ENCODE measurements at regions not wholly inside any gene's neighbourhood (a gene's known extent, or its start where the extent isn't known, plus 50 kb on each side); places are given as distances from the start of the nearest gene placed in this dataset.

- no peak overlapping the region for H4K8ac ChIP-seq (ENCODE audit: low read depth, low read length)
- H3K14ac ChIP-seq (ENCODE audit: low read length): no peak overlapping the region
- H2BK5ac ChIP-seq (ENCODE audit: low read length): no peak overlapping the region
- no peaks in the 10 kb centered on the region for H3K27me3 ChIP-seq (ENCODE audit: control insufficient read depth in 3 of 3, insufficient read depth in 3 of 3, low read depth in 1 of 3, low read length in 3 of 3)
- no peak overlapping the region for H2AFZ ChIP-seq (ENCODE audit: low read length)
- no peak overlapping the region for H4K91ac ChIP-seq (ENCODE audit: low read depth, low read length, poor library complexity)
- no peak overlapping the region for H3K4me2 ChIP-seq (ENCODE audit: insufficient read depth, low read length, poor library complexity, severe bottlenecking)
- no peak overlapping the region for H3K9ac ChIP-seq (ENCODE audit: low read depth, low read length, poor library complexity)
- H2AK5ac ChIP-seq (ENCODE audit: low read depth, low read length): no peak overlapping the region
- H3K4ac ChIP-seq (ENCODE audit: low read length): no peak overlapping the region
- no CpG with 5 or more reads among the region's 4 CpGs for WGBS, 2 donors (ENCODE audit: extremely low coverage in 2 of 2, insufficient read length in 2 of 2, insufficient replicate concordance in 1 of 2)
- H3K9me3 ChIP-seq (replicated peaks in 1 of 2; ENCODE audit: control insufficient read depth in 2 of 2, insufficient read depth in 1 of 2, low read depth in 1 of 2, low read length in 2 of 2): no peaks in the 10 kb centered on the region
- H2BK120ac ChIP-seq (ENCODE audit: low read depth, low read length): no peak overlapping the region
- H2BK12ac ChIP-seq (ENCODE audit: low read length): no peak overlapping the region
- no peak for DNase-seq (ENCODE audit: low spot score)
- H3K79me1 ChIP-seq (ENCODE audit: low read depth, low read length): no peaks in the 10 kb centered on the region
- H3K36me3 ChIP-seq (replicated peaks in 1 of 2; ENCODE audit: control insufficient read depth in 2 of 2, insufficient read depth in 2 of 2, low read length in 2 of 2): no peaks in the 10 kb centered on the region
- H3K27ac ChIP-seq (replicated peaks; ENCODE audit: low read length): no peak overlapping the region
- no peak overlapping the region for H2BK15ac ChIP-seq (ENCODE audit: low read length)
- no peak overlapping the region for H3K23ac ChIP-seq (ENCODE audit: low read depth, low read length, poor library complexity)
- peaks cover 0 to 1% of the 10 kb centered on the region in 2 donors for H3K4me1 ChIP-seq (ENCODE audit: control insufficient read depth in 2 of 2, insufficient read depth in 1 of 2, low read depth in 1 of 2, low read length in 2 of 2)
- H3K18ac ChIP-seq (ENCODE audit: low read length): no peak overlapping the region
- H3K4me3 ChIP-seq (ENCODE audit: low read length in 2 of 2): no peak overlapping the region
These were observed 454.6 kb downstream of the TSN start for GRCh38 chr2:122210065-122210464.

GRCh38 chr2:122210898-122211856, 455.7 kb downstream of the TSN start:
- Histone ChIP-seq H3K4ac (ENCODE audit: low read length) (no peak overlapping the region), H3K27me3 (ENCODE audit: control insufficient read depth in 3 of 3, insufficient read depth in 3 of 3, low read depth in 1 of 3, low read length in 3 of 3) (no peaks in the 10 kb centered on the region), H3K79me1 (ENCODE audit: low read depth, low read length) (no peaks in the 10 kb centered on the region), H2BK12ac (ENCODE audit: low read length) (no peak overlapping the region), H3K4me1 (ENCODE audit: control insufficient read depth in 2 of 2, insufficient read depth in 1 of 2, low read depth in 1 of 2, low read length in 2 of 2) (peaks cover 0 to 1% of the 10 kb centered on the region in 2 donors), H3K18ac (ENCODE audit: low read length) (no peak overlapping the region), H2BK5ac (ENCODE audit: low read length) (no peak overlapping the region), H3K4me3 (ENCODE audit: low read length in 2 of 2) (no peak overlapping the region), H3K9me3 (replicated peaks in 1 of 2; ENCODE audit: control insufficient read depth in 2 of 2, insufficient read depth in 1 of 2, low read depth in 1 of 2, low read length in 2 of 2) (no peaks in the 10 kb centered on the region), H3K23ac (ENCODE audit: low read depth, low read length, poor library complexity) (no peak overlapping the region), H2BK15ac (ENCODE audit: low read length) (no peak overlapping the region), H2AK5ac (ENCODE audit: low read depth, low read length) (no peak overlapping the region), H2BK120ac (ENCODE audit: low read depth, low read length) (no peak overlapping the region), H3K14ac (ENCODE audit: low read length) (no peak overlapping the region), H2AFZ (ENCODE audit: low read length) (no peak overlapping the region), H4K91ac (ENCODE audit: low read depth, low read length, poor library complexity) (no peak overlapping the region), H4K8ac (ENCODE audit: low read depth, low read length) (no peak overlapping the region), H3K27ac (replicated peaks; ENCODE audit: low read length) (no peak overlapping the region), H3K9ac (ENCODE audit: low read depth, low read length, poor library complexity) (no peak overlapping the region), H3K36me3 (replicated peaks in 1 of 2; ENCODE audit: control insufficient read depth in 2 of 2, insufficient read depth in 2 of 2, low read length in 2 of 2) (no peaks in the 10 kb centered on the region), H3K4me2 (ENCODE audit: insufficient read depth, low read length, poor library complexity, severe bottlenecking) (no peak overlapping the region)
- WGBS, 2 donors (ENCODE audit: extremely low coverage in 2 of 2, insufficient read length in 2 of 2, insufficient replicate concordance in 1 of 2): no CpG with 5 or more reads among the region's 8 CpGs
- no peak for DNase-seq (ENCODE audit: low spot score)

DNA sequence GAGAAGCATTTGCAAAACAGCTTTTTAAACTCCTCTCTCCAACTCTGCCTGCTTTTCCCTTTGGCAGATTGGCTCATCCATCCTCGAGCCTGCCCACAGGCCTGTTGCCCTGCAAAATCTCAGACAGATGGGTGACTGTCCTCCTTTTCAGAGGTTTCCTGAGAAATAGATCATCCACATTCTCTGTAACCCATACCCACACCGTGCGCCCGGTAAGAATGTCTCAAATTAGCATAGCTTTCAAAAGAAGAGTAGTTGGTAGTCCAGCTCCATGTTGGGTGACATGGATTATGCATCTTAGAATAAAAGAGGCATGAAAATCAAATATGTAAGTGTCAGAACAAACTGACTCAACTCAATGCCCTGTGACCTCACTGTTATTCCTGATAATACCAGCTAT, 457.9 kb downstream of the TSN start:
- Histone ChIP-seq H3K23ac (ENCODE audit: low read depth, low read length, poor library complexity) (no peak overlapping the region), H3K18ac (ENCODE audit: low read length) (no peak overlapping the region), H3K4ac (ENCODE audit: low read length) (no peak overlapping the region), H2AK5ac (ENCODE audit: low read depth, low read length) (no peak overlapping the region), H3K9me3 (replicated peaks in 1 of 2; ENCODE audit: control insufficient read depth in 2 of 2, insufficient read depth in 1 of 2, low read depth in 1 of 2, low read length in 2 of 2) (no peaks in the 10 kb centered on the region), H2BK15ac (ENCODE audit: low read length) (no peak overlapping the region), H3K14ac (ENCODE audit: low read length) (no peak overlapping the region), H3K36me3 (replicated peaks in 1 of 2; ENCODE audit: control insufficient read depth in 2 of 2, insufficient read depth in 2 of 2, low read length in 2 of 2) (no peaks in the 10 kb centered on the region), H3K27me3 (ENCODE audit: control insufficient read depth in 3 of 3, insufficient read depth in 3 of 3, low read depth in 1 of 3, low read length in 3 of 3) (no peaks in the 10 kb centered on the region), H2BK12ac (ENCODE audit: low read length) (no peak overlapping the region), H3K4me3 (ENCODE audit: low read length in 2 of 2) (no peak overlapping the region), H4K8ac (ENCODE audit: low read depth, low read length) (no peak overlapping the region), H3K9ac (ENCODE audit: low read depth, low read length, poor library complexity) (no peak overlapping the region), H2BK5ac (ENCODE audit: low read length) (no peak overlapping the region), H3K27ac (replicated peaks; ENCODE audit: low read length) (no peak overlapping the region), H2BK120ac (ENCODE audit: low read depth, low read length) (no peak overlapping the region), H2AFZ (ENCODE audit: low read length) (no peak overlapping the region), H3K4me1 (ENCODE audit: control insufficient read depth in 2 of 2, insufficient read depth in 1 of 2, low read depth in 1 of 2, low read length in 2 of 2) (no peaks in the 10 kb centered on the region), H4K91ac (ENCODE audit: low read depth, low read length, poor library complexity) (no peak overlapping the region), H3K79me1 (ENCODE audit: low read depth, low read length) (no peaks in the 10 kb centered on the region), H3K4me2 (ENCODE audit: insufficient read depth, low read length, poor library complexity, severe bottlenecking) (no peak overlapping the region)
- no CpG with 5 or more reads among the region's 4 CpGs for WGBS, 2 donors (ENCODE audit: extremely low coverage in 2 of 2, insufficient read length in 2 of 2, insufficient replicate concordance in 1 of 2)
- DNase-seq (ENCODE audit: low spot score): no peak

GRCh38 chr2:122216071-122216470, 460.6 kb downstream of the TSN start:
- Histone ChIP-seq H3K14ac (ENCODE audit: low read length) (no peak overlapping the region), H3K4me3 (ENCODE audit: low read length in 2 of 2) (no peak overlapping the region), H2BK15ac (ENCODE audit: low read length) (no peak overlapping the region), H3K23ac (ENCODE audit: low read depth, low read length, poor library complexity) (no peak overlapping the region), H2AFZ (ENCODE audit: low read length) (no peak overlapping the region), H4K91ac (ENCODE audit: low read depth, low read length, poor library complexity) (no peak overlapping the region), H3K9ac (ENCODE audit: low read depth, low read length, poor library complexity) (no peak overlapping the region), H4K8ac (ENCODE audit: low read depth, low read length) (no peak overlapping the region), H3K27ac (replicated peaks; ENCODE audit: low read length) (no peak overlapping the region), H3K4me1 (ENCODE audit: control insufficient read depth in 2 of 2, insufficient read depth in 1 of 2, low read depth in 1 of 2, low read length in 2 of 2) (no peaks in the 10 kb centered on the region), H2BK120ac (ENCODE audit: low read depth, low read length) (no peak overlapping the region), H3K27me3 (ENCODE audit: control insufficient read depth in 3 of 3, insufficient read depth in 3 of 3, low read depth in 1 of 3, low read length in 3 of 3) (no peaks in the 10 kb centered on the region), H2AK5ac (ENCODE audit: low read depth, low read length) (no peak overlapping the region), H3K9me3 (replicated peaks in 1 of 2; ENCODE audit: control insufficient read depth in 2 of 2, insufficient read depth in 1 of 2, low read depth in 1 of 2, low read length in 2 of 2) (no peaks in the 10 kb centered on the region), H3K36me3 (replicated peaks in 1 of 2; ENCODE audit: control insufficient read depth in 2 of 2, insufficient read depth in 2 of 2, low read length in 2 of 2) (no peaks in the 10 kb centered on the region), H2BK12ac (ENCODE audit: low read length) (no peak overlapping the region), H3K4me2 (ENCODE audit: insufficient read depth, low read length, poor library complexity, severe bottlenecking) (no peak overlapping the region), H3K18ac (ENCODE audit: low read length) (no peak overlapping the region), H3K79me1 (ENCODE audit: low read depth, low read length) (no peaks in the 10 kb centered on the region), H3K4ac (ENCODE audit: low read length) (no peak overlapping the region), H2BK5ac (ENCODE audit: low read length) (no peak overlapping the region)
- DNase-seq (ENCODE audit: low spot score): no peak

Data from neuronal stem cell (in vitro differentiated cells).